ENCODE measurements at regions not wholly inside any gene's neighbourhood (a gene's known extent, or its start where the extent isn't known, plus 50 kb on each side); places are given as distances from the start of the nearest gene placed in this dataset.
"Not testable (repeated sequence)": the region's sequence is repeated elsewhere in the genome, so short reads cannot be mapped to it uniquely, and the experiment has no call there.

GRCh38 chr2:107529146-107529545, 297.5 kb upstream of the RGPD4 start:
- no peaks in the 10 kb centered on the region for H4K20me1 ChIP-seq (ENCODE audit: control insufficient read depth, insufficient read depth, low read depth, low read length)
- no peak overlapping the region for H3K4me2 ChIP-seq (ENCODE audit: low read length)
- no peak overlapping the region for H3K27ac ChIP-seq (ENCODE audit: low read depth, low read length)
- no peaks in the 10 kb centered on the region for H3F3A ChIP-seq (ENCODE audit: control insufficient read depth, insufficient read depth)
- no peaks in the 10 kb centered on the region for H3K79me2 ChIP-seq (ENCODE audit: control insufficient read depth, low read length)
- H3K27me3 ChIP-seq (ENCODE audit: control insufficient read depth, low read length), result no peaks in the 10 kb centered on the region
- no peak overlapping the region for H3K4me3 ChIP-seq (ENCODE audit: low read length)
- H3K36me3 ChIP-seq (ENCODE audit: control insufficient read depth, low read length), result no peaks in the 10 kb centered on the region
- no peaks in the 10 kb centered on the region for H3K9me2 ChIP-seq (replicated peaks; ENCODE audit: control insufficient read depth, low read length)
- no peaks in the 10 kb centered on the region for H3K4me1 ChIP-seq (ENCODE audit: control insufficient read depth, low read length)
- TF ChIP-seq EZH2phosphoT487 (IDR thresholded peaks at IDR 0.05; ENCODE audit: borderline replicate concordance, low read length), result no peak
- no peak for TF ChIP-seq CTCF (IDR thresholded peaks at IDR 0.05; ENCODE audit: low read depth, low read length, poor library complexity, severe bottlenecking)
- no peaks in the 10 kb centered on the region for H3K9me3 ChIP-seq (ENCODE audit: control insufficient read depth, insufficient read depth, low read length)

- no peak overlapping the region for H3K4me3 ChIP-seq (ENCODE audit: low read length)
- H3K9me2 ChIP-seq (replicated peaks; ENCODE audit: control insufficient read depth, low read length), result no peaks in the 10 kb centered on the region
- no peaks in the 10 kb centered on the region for H3F3A ChIP-seq (ENCODE audit: control insufficient read depth, insufficient read depth)
- TF ChIP-seq CTCF (IDR thresholded peaks at IDR 0.05; ENCODE audit: low read depth, low read length, poor library complexity, severe bottlenecking) (no peak), EZH2phosphoT487 (IDR thresholded peaks at IDR 0.05; ENCODE audit: borderline replicate concordance, low read length) (no peak)
- no peaks in the 10 kb centered on the region for H3K4me1 ChIP-seq (ENCODE audit: control insufficient read depth, low read length)
- no peaks in the 10 kb centered on the region for H3K9me3 ChIP-seq (ENCODE audit: control insufficient read depth, insufficient read depth, low read length)
- H3K27ac ChIP-seq (ENCODE audit: low read depth, low read length), result no peak overlapping the region
- H3K4me2 ChIP-seq (ENCODE audit: low read length), result no peak overlapping the region
- no peaks in the 10 kb centered on the region for H3K79me2 ChIP-seq (ENCODE audit: control insufficient read depth, low read length)
- no peaks in the 10 kb centered on the region for H3K27me3 ChIP-seq (ENCODE audit: control insufficient read depth, low read length)
- no peaks in the 10 kb centered on the region for H4K20me1 ChIP-seq (ENCODE audit: control insufficient read depth, insufficient read depth, low read depth, low read length)
- no peaks in the 10 kb centered on the region for H3K36me3 ChIP-seq (ENCODE audit: control insufficient read depth, low read length)
Measured at GRCh38 chr2:107530046-107530445, 296.6 kb upstream of the RGPD4 start.

GRCh38 chr2:107534926-107535325, 291.8 kb upstream of the RGPD4 start:
- H3K4me2 ChIP-seq (ENCODE audit: low read length), result no peak overlapping the region
- TF ChIP-seq CTCF (IDR thresholded peaks at IDR 0.05; ENCODE audit: low read depth, low read length, poor library complexity, severe bottlenecking) (no peak), EZH2phosphoT487 (IDR thresholded peaks at IDR 0.05; ENCODE audit: borderline replicate concordance, low read length) (no peak)
- H3K9me3 ChIP-seq (ENCODE audit: control insufficient read depth, insufficient read depth, low read length), result no peaks in the 10 kb centered on the region

GRCh38 chr2:107535905-107536689, 290.6 kb upstream of the RGPD4 start:
- not testable (repeated sequence) for H3K27me3 ChIP-seq (ENCODE audit: control insufficient read depth, low read length); H4K20me1 ChIP-seq (ENCODE audit: control insufficient read depth, insufficient read depth, low read depth, low read length); H3K27ac ChIP-seq (ENCODE audit: low read depth, low read length); H3K4me1 ChIP-seq (ENCODE audit: control insufficient read depth, low read length); H3K36me3 ChIP-seq (ENCODE audit: control insufficient read depth, low read length); H3K4me3 ChIP-seq (ENCODE audit: low read length); H3K9me3 ChIP-seq (ENCODE audit: control insufficient read depth, insufficient read depth, low read length); H3F3A ChIP-seq (ENCODE audit: control insufficient read depth, insufficient read depth); H3K4me2 ChIP-seq (ENCODE audit: low read length); H3K79me2 ChIP-seq (ENCODE audit: control insufficient read depth, low read length); H3K9me2 ChIP-seq (replicated peaks; ENCODE audit: control insufficient read depth, low read length)

More at GRCh38 chr2:107534926-107535325, 291.8 kb upstream of the RGPD4 start:
- H4K20me1 ChIP-seq (ENCODE audit: control insufficient read depth, insufficient read depth, low read depth, low read length), result no peaks in the 10 kb centered on the region
- H3K27me3 ChIP-seq (ENCODE audit: control insufficient read depth, low read length), result no peaks in the 10 kb centered on the region
- no peak overlapping the region for H3K4me3 ChIP-seq (ENCODE audit: low read length)
- H3F3A ChIP-seq (ENCODE audit: control insufficient read depth, insufficient read depth), result no peaks in the 10 kb centered on the region
- no peaks in the 10 kb centered on the region for H3K4me1 ChIP-seq (ENCODE audit: control insufficient read depth, low read length)
- H3K79me2 ChIP-seq (ENCODE audit: control insufficient read depth, low read length), result no peaks in the 10 kb centered on the region
- H3K36me3 ChIP-seq (ENCODE audit: control insufficient read depth, low read length), result no peaks in the 10 kb centered on the region
- no peak overlapping the region for H3K27ac ChIP-seq (ENCODE audit: low read depth, low read length)
- H3K9me2 ChIP-seq (replicated peaks; ENCODE audit: control insufficient read depth, low read length), result no peaks in the 10 kb centered on the region
